Upper lobe of left lung (tissue), 4 donors: ENCODE measurements at regions not wholly inside any gene's neighbourhood (a gene's known extent, or its start where the extent isn't known, plus 50 kb on each side); places are given as distances from the start of the nearest gene placed in this dataset.

Experiments
- CTCF ChIP-seq, 6 experiments: fragments of 450-650 bp in 4 of 6; fragments of 200-600 bp in 2 of 6; sonication (generic) in 2 of 6; IDR thresholded peaks; one replicate each; pipeline ENCODE4 v1.5.1; 2016 to 2019; ENCODE audit warnings: antibody characterized with exemption in 6 of 6
- POLR2A ChIP-seq, 4 donors: fragments of 450-650 bp; IDR thresholded peaks; one replicate each; pipeline ENCODE4 v1.5.1; 2016 to 2017; ENCODE audit warnings: antibody characterized with exemption in 4 of 4, mild to moderate bottlenecking in 2 of 4
- POLR2AphosphoS5 ChIP-seq, 2 donors: sonication (generic); formaldehyde crosslinking; IDR thresholded peaks; one replicate each; pipeline ENCODE4 v1.5.1; 2017; ENCODE audit warnings: antibody characterized with exemption in 2 of 2

GRCh38 chr3:144995856-144996255 is 1024.2 kb downstream of the DIPK2A start:
- TF ChIP-seq CTCF (IDR thresholded peaks at IDR 0.05) = no peak
- TF ChIP-seq POLR2A (IDR thresholded peaks at IDR 0.05) = no peak
- no peak for TF ChIP-seq POLR2AphosphoS5 (IDR thresholded peaks at IDR 0.05)
